Natural killer cell (primary cell): ENCODE measurements at regions not wholly inside any gene's neighbourhood (a gene's known extent, or its start where the extent isn't known, plus 50 kb on each side); places are given as distances from the start of the nearest gene placed in this dataset.

Experiments used
- ATAC-seq, 3 donors: fragments of 150-1000 bp in 2 of 3; fragments of 200-7000 bp in 1 of 3; cut with Tn5 transposase; 1 replicate in 1 of 3; 2 replicates in 2 of 3; pipeline ENCODE4 v1.10.0; 2021; ENCODE audit warnings: mild to moderate bottlenecking in 2 of 3, moderate library complexity in 2 of 3
- DNase-seq, 2 donors: peaks; one replicate each; pipeline versions ENCODE4 v3.0.0 to v3.0.0-alpha.2; 2013 to 2021; ENCODE audit warnings: mixed read lengths in 1 of 2
- H3K27ac ChIP-seq: one replicate; pipeline ENCODE4 v1.5.1; 2013; ENCODE audit warnings: mild to moderate bottlenecking, low read length
- H3K27me3 ChIP-seq: one replicate; pipeline ENCODE4 v1.6.1; 2013; ENCODE audit warnings: low read length; ENCODE audit not compliant: control insufficient read depth, insufficient read depth
- H3K36me3 ChIP-seq: one replicate; pipeline ENCODE4 v1.6.1; 2013; ENCODE audit warnings: low read length; ENCODE audit not compliant: control insufficient read depth, insufficient read depth
- H3K4me1 ChIP-seq: one replicate; pipeline ENCODE4 v1.6.1; 2013; ENCODE audit warnings: low read length; ENCODE audit not compliant: control insufficient read depth, insufficient read depth
- H3K4me3 ChIP-seq: one replicate; pipeline ENCODE4 v1.5.1; 2013; ENCODE audit warnings: low read length
- H3K9me3 ChIP-seq: one replicate; pipeline ENCODE4 v1.6.1; 2013; ENCODE audit warnings: low read length; ENCODE audit not compliant: control insufficient read depth, insufficient read depth
- H3K27ac Mint-ChIP-seq, 2 donors: one replicate each; pipeline ENCODE4 v1.8.0; 2022; ENCODE audit warnings: mild to moderate bottlenecking in 2 of 2, mixed read lengths in 2 of 2, moderate library complexity in 1 of 2
- H3K27me3 Mint-ChIP-seq, 2 donors: one replicate each; pipeline ENCODE4 v1.8.0; 2022; ENCODE audit warnings: low read depth in 2 of 2, mixed read lengths in 2 of 2
- H3K36me3 Mint-ChIP-seq: one replicate; pipeline ENCODE4 v1.8.0; 2022; ENCODE audit warnings: mixed read lengths
- H3K4me1 Mint-ChIP-seq, 2 donors: one replicate each; pipeline ENCODE4 v1.8.0; 2022; ENCODE audit warnings: mixed read lengths in 2 of 2
- H3K4me3 Mint-ChIP-seq: one replicate; pipeline ENCODE4 v1.8.0; 2022; ENCODE audit warnings: mild to moderate bottlenecking, moderate library complexity, mixed read lengths
- H3K9me3 Mint-ChIP-seq, 2 donors: one replicate each; pipeline ENCODE4 v1.8.0; 2022; ENCODE audit warnings: mixed read lengths in 2 of 2
- WGBS: methylation state at CpG from one replicate; pipeline ENCODE4 v1.1.7; 2013; ENCODE audit warnings: missing lambda C conversion rate; ENCODE audit not compliant: insufficient coverage; 5-methylcytosine and 5-hydroxymethylcytosine counted together
- intact Hi-C: fragments of 100-400 bp; cut with micrococcal nuclease; formaldehyde crosslinking; loops from one replicate; pipeline ENCODE4 v1.14.2; 2022
- TF ChIP-seq, protein P1 (sequence below): fragments of 200-600 bp; IDR thresholded peaks from one replicate; pipeline ENCODE4 v1.8.0; 2022; ENCODE audit warnings: antibody characterized with exemption

- Histone ChIP-seq H3K36me3 (no peaks in the 10 kb centered on the region), H3K27me3 (no peaks in the 10 kb centered on the region), H3K27ac (no peak overlapping the region), H3K4me1 (no peaks in the 10 kb centered on the region), H3K9me3 (peaks cover 3% of the 10 kb centered on the region), H3K4me3 (no peak overlapping the region)
- 100% methylated on average over 1 of the region's 1 CpG for WGBS
- H3K36me3 Mint-ChIP-seq: no peaks in the 10 kb centered on the region
- TF ChIP-seq, protein P1, sequence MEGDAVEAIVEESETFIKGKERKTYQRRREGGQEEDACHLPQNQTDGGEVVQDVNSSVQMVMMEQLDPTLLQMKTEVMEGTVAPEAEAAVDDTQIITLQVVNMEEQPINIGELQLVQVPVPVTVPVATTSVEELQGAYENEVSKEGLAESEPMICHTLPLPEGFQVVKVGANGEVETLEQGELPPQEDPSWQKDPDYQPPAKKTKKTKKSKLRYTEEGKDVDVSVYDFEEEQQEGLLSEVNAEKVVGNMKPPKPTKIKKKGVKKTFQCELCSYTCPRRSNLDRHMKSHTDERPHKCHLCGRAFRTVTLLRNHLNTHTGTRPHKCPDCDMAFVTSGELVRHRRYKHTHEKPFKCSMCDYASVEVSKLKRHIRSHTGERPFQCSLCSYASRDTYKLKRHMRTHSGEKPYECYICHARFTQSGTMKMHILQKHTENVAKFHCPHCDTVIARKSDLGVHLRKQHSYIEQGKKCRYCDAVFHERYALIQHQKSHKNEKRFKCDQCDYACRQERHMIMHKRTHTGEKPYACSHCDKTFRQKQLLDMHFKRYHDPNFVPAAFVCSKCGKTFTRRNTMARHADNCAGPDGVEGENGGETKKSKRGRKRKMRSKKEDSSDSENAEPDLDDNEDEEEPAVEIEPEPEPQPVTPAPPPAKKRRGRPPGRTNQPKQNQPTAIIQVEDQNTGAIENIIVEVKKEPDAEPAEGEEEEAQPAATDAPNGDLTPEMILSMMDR: no peak
- intact Hi-C loops: no loop called here
- ATAC-seq: no peak
- no peak overlapping the region for H3K4me3 Mint-ChIP-seq
- no peak for DNase-seq
- H3K9me3 Mint-ChIP-seq: peaks cover 10 to 15% of the 10 kb centered on the region in 2 donors
- H3K4me1 Mint-ChIP-seq: no peaks in the 10 kb centered on the region
- no peak overlapping the region for H3K27ac Mint-ChIP-seq
- H3K27me3 Mint-ChIP-seq: no peaks in the 10 kb centered on the region
These were observed 482.6 kb upstream of the SEMA3A start for GRCh38 chr7:84677117-84677732.

GRCh38 chr7:84675633-84676034, 481.0 kb upstream of the SEMA3A start:
- no peaks in the 10 kb centered on the region for H3K4me1 Mint-ChIP-seq
- peaks cover 10 to 15% of the 10 kb centered on the region in 2 donors for H3K9me3 Mint-ChIP-seq
- TF ChIP-seq, protein P1: no peak
- intact Hi-C loops: no loop called here
- no peaks in the 10 kb centered on the region for H3K36me3 Mint-ChIP-seq
- no peaks in the 10 kb centered on the region for H3K27me3 ChIP-seq
- H3K36me3 ChIP-seq: no peaks in the 10 kb centered on the region
- H3K9me3 ChIP-seq: peaks cover 3% of the 10 kb centered on the region
- H3K27ac Mint-ChIP-seq: no peak overlapping the region
- no peak overlapping the region for H3K4me3 ChIP-seq
- H3K4me1 ChIP-seq: no peaks in the 10 kb centered on the region
- H3K4me3 Mint-ChIP-seq: no peak overlapping the region
- ATAC-seq: no peak
- H3K27ac ChIP-seq: no peak overlapping the region
- 83% methylated on average over 2 of the region's 4 CpGs for WGBS
- no peaks in the 10 kb centered on the region for H3K27me3 Mint-ChIP-seq
- no peak for DNase-seq

DNA sequence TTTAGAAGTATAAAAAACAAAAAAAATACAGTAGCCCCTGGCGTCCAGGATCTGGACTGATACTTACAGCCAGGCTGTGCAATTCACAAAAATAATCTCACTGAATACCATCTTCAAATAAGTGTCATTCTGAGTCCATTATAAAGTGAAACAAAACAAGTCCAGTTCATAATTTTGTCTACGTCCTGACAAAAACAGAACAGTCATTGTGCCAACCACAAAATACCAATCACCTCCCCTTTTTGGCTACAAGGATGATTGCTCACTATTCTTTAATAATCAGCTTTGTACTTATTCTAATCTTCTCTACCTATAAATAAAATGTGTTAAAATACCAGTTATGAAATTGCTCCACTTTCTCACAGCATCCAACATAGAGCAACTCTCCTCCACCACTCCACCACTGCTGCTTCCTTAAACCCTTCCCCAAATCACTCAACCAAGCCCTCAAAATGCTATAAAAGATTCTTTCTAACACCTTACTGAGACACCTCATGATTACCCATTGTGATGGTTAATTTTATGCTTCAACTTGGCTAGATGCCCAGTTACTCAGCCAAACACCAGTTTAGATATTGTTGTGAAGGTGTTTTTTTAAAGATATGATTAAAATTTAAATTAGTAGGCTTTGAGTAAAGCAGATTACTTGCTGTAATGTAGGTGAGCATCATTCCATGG, 479.8 kb upstream of the SEMA3A start:
- Mint-ChIP-seq H3K36me3 (no peaks in the 10 kb centered on the region), H3K27me3 (no peaks in the 10 kb centered on the region), H3K27ac (no peak overlapping the region), H3K4me1 (no peaks in the 10 kb centered on the region), H3K9me3 (peaks cover 6 to 13% of the 10 kb centered on the region in 2 donors), H3K4me3 (no peak overlapping the region)
- TF ChIP-seq, protein P1: no peak
- H3K4me1 ChIP-seq: no peaks in the 10 kb centered on the region
- H3K9me3 ChIP-seq: peaks cover 3% of the 10 kb centered on the region
- no peak overlapping the region for H3K4me3 ChIP-seq
- ATAC-seq (no peak), DNase-seq (no peak)
- WGBS: 56% methylated on average over 2 of the region's 2 CpGs
- H3K36me3 ChIP-seq: no peaks in the 10 kb centered on the region
- intact Hi-C loops: no loop called here
- H3K27me3 ChIP-seq: no peaks in the 10 kb centered on the region
- no peak overlapping the region for H3K27ac ChIP-seq
